K562 (cell line): ENCODE measurements at regions not wholly inside any gene's neighbourhood (a gene's known extent, or its start where the extent isn't known, plus 50 kb on each side); places are given as distances from the start of the nearest gene placed in this dataset.

ENCODE experiments used
- CBX5 ChIP-seq: IDR thresholded peaks from 2 replicates; pipeline ENCODE4 v1.6.1; 2014; ENCODE audit warnings: low read depth, borderline replicate concordance
- CREM ChIP-seq: IDR thresholded peaks from 2 replicates; pipeline ENCODE4 v1.6.1; 2014; ENCODE audit warnings: antibody characterized with exemption, low read depth
- DDX20 ChIP-seq: fragments of 450-650 bp; IDR thresholded peaks from 2 replicates; pipeline ENCODE4 v1.6.1; 2016; ENCODE audit warnings: missing genetic modification characterization, low read depth, mild to moderate bottlenecking, missing compliant biosample characterization, moderate library complexity
- HMG20B ChIP-seq: fragments of 250-450 bp; sonication (Bioruptor Pico); IDR thresholded peaks from 2 replicates; pipeline ENCODE4 v1.5.0; 2021; ENCODE audit warnings: mild to moderate bottlenecking
- JUNB ChIP-seq: fragments of 450-650 bp; formaldehyde crosslinking; conservative IDR thresholded peaks from 2 replicates; pipeline ENCODE4 v1.4.0; 2020; ENCODE audit warnings: mild to moderate bottlenecking
- MAFF ChIP-seq: IDR thresholded peaks from 2 replicates; pipeline ENCODE4 v1.6.1; 2012; ENCODE audit warnings: low read length, improper control_type of control experiment
- NCOA4 ChIP-seq: fragments of 450-650 bp; IDR thresholded peaks from 2 replicates; pipeline ENCODE4 v1.6.1; 2018; ENCODE audit warnings: mild to moderate bottlenecking; ENCODE audit not compliant: partially characterized antibody
- NR1H2 ChIP-seq: sonication (generic); formaldehyde crosslinking; IDR thresholded peaks from 2 replicates; pipeline ENCODE4 v1.4.0; 2020; ENCODE audit warnings: mild to moderate bottlenecking, missing genetic modification reagents
- RFX7 ChIP-seq: fragments of 250-450 bp; sonication (Bioruptor Pico); IDR thresholded peaks from 2 replicates; pipeline ENCODE4 v1.5.1; 2021; ENCODE audit warnings: mild to moderate bottlenecking
- SMAD1 ChIP-seq: fragments of 150-350 bp; IDR thresholded peaks from 2 replicates; pipeline ENCODE4 v1.6.1; 2014; ENCODE audit warnings: low read length, low read depth; ENCODE audit not compliant: partially characterized antibody
- SMARCA5 ChIP-seq: fragments of 450-650 bp; IDR thresholded peaks from 2 replicates; pipeline ENCODE4 v1.6.1; 2016
- ZKSCAN1 ChIP-seq: fragments of 150-350 bp; IDR thresholded peaks from 2 replicates; pipeline ENCODE4 v1.6.1; 2016; ENCODE audit warnings: low read depth, low read length
- ZNF134 ChIP-seq: fragments of 250-450 bp; sonication (Bioruptor Pico); conservative IDR thresholded peaks from 2 replicates; pipeline ENCODE4 v1.4.0; 2020
- ZNF445 ChIP-seq: fragments of 250-450 bp; sonication (Bioruptor Pico); IDR thresholded peaks from 2 replicates; pipeline ENCODE4 v1.4.0; 2020; ENCODE audit warnings: low read depth, mild to moderate bottlenecking, moderate library complexity
- ZNF551 ChIP-seq: fragments of 250-450 bp; sonication (Bioruptor Pico); IDR thresholded peaks from 2 replicates; pipeline ENCODE4 v1.5.0; 2021; ENCODE audit warnings: mild to moderate bottlenecking, moderate library complexity
- ZZZ3 ChIP-seq: fragments of 450-650 bp; IDR thresholded peaks from 2 replicates; pipeline ENCODE4 v1.6.1; 2016; ENCODE audit warnings: antibody characterized with exemption, mild to moderate bottlenecking, moderate library complexity
- TF ChIP-seq, protein P1 (sequence below), 2 experiments: fragments of 450-650 bp in 1 of 2; sonication (generic) in 1 of 2; formaldehyde crosslinking in 1 of 2; IDR thresholded peaks in 1 of 2; conservative IDR thresholded peaks in 1 of 2; 2 replicates each; pipeline versions ENCODE4 v1.6.1 to v1.8.1; 2016 to 2023; ENCODE audit warnings: mild to moderate bottlenecking in 2 of 2, moderate library complexity in 2 of 2, inconsistent platforms in 1 of 2, missing genetic modification reagents in 1 of 2
- TF ChIP-seq, protein P2 (sequence below): fragments of 450-650 bp; IDR thresholded peaks from 2 replicates; pipeline ENCODE4 v1.7.1; 2018; ENCODE audit warnings: mild to moderate bottlenecking, low read depth; ENCODE audit not compliant: partially characterized antibody
- TF ChIP-seq, protein P3 (sequence below), 2 experiments: IDR thresholded peaks; 2 replicates each; pipeline ENCODE4 v1.6.1; 2012; ENCODE audit warnings: improper control_type of control experiment in 2 of 2, low read depth in 2 of 2, low read length in 2 of 2, borderline replicate concordance in 1 of 2

DNA sequence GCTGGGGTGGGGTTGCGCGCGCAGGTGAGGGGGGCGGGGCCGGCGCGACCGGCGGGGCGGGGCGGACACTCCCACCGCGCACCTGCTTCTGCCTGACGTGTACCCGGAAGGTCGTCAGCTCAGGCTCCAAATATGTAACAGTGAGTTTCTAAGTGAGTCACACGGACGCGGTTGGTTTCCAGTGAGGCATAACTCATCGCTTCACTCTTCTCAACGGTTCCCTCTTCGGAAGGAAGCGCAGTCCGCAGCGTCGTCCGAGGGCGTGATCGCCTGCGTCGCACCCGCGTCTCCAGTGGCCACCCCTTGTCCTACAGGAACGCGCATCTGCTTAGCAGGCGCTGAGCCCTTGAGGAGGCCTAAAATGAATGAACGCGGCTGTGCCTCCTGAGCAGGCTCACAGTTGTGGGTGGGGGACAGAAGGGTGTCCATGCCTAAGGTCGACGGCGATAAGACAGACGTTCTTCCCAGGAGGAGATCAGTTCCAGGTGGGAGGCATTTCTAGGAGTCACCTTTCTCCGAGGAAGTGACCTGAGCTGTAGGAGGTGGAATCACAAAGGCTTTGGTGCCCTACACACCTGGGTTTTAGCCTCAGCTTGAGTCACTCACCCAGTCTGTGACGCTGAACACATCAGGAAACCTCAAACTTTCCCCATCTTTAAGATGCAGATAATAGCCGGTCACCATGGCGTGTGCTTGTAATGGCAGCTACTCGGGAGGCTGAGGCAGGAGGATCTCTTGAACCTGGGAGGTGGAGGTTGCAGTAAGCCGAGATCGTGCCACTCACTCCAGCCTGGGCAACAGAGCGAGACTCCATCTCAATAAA is 50.9 kb upstream of the EZR start (continued):
- TF ChIP-seq JUNB (CRISPR knock-in tag) (no peak), ZZZ3 (no peak), DDX20 (no peak), ZKSCAN1 (peak; percentile 43; the same call in 1 of the 2 replicates), ZNF551 (CRISPR knock-in tag) (no peak), ZNF134 (CRISPR knock-in tag) (0 out of 2 replicates have a peak, but pooled peaks have one; percentile 11), NR1H2 (CRISPR knock-in tag) (peak; percentile 49; the same call in 1 of the 2 replicates), HMG20B (CRISPR knock-in tag) (no peak), SMARCA5 (peak; percentile 88), SMAD1 (no peak), CBX5 (peak; percentile 84; the same call in 1 of the 2 replicates), ZNF445 (no peak), NCOA4 (no peak), MAFF (no peak), RFX7 (CRISPR knock-in tag) (no peak), CREM (peak; percentile 92)
- TF ChIP-seq, protein P1, sequence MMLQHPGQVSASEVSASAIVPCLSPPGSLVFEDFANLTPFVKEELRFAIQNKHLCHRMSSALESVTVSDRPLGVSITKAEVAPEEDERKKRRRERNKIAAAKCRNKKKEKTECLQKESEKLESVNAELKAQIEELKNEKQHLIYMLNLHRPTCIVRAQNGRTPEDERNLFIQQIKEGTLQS (IDR thresholded peaks at IDR 0.05), result peak; percentile 90
- TF ChIP-seq, protein P1 (CRISPR knock-in tag; conservative IDR thresholded peaks at IDR 0.05), result peak; percentile 27; the same call in 1 of the 2 replicates
- TF ChIP-seq, protein P2, sequence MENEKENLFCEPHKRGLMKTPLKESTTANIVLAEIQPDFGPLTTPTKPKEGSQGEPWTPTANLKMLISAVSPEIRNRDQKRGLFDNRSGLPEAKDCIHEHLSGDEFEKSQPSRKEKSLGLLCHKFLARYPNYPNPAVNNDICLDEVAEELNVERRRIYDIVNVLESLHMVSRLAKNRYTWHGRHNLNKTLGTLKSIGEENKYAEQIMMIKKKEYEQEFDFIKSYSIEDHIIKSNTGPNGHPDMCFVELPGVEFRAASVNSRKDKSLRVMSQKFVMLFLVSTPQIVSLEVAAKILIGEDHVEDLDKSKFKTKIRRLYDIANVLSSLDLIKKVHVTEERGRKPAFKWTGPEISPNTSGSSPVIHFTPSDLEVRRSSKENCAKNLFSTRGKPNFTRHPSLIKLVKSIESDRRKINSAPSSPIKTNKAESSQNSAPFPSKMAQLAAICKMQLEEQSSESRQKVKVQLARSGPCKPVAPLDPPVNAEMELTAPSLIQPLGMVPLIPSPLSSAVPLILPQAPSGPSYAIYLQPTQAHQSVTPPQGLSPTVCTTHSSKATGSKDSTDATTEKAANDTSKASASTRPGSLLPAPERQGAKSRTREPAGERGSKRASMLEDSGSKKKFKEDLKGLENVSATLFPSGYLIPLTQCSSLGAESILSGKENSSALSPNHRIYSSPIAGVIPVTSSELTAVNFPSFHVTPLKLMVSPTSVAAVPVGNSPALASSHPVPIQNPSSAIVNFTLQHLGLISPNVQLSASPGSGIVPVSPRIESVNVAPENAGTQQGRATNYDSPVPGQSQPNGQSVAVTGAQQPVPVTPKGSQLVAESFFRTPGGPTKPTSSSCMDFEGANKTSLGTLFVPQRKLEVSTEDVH, result no peak
- TF ChIP-seq, protein P3, sequence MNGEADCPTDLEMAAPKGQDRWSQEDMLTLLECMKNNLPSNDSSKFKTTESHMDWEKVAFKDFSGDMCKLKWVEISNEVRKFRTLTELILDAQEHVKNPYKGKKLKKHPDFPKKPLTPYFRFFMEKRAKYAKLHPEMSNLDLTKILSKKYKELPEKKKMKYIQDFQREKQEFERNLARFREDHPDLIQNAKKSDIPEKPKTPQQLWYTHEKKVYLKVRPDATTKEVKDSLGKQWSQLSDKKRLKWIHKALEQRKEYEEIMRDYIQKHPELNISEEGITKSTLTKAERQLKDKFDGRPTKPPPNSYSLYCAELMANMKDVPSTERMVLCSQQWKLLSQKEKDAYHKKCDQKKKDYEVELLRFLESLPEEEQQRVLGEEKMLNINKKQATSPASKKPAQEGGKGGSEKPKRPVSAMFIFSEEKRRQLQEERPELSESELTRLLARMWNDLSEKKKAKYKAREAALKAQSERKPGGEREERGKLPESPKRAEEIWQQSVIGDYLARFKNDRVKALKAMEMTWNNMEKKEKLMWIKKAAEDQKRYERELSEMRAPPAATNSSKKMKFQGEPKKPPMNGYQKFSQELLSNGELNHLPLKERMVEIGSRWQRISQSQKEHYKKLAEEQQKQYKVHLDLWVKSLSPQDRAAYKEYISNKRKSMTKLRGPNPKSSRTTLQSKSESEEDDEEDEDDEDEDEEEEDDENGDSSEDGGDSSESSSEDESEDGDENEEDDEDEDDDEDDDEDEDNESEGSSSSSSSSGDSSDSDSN (IDR thresholded peaks at IDR 0.05; ENCODE audit: borderline replicate concordance in 1 of 2, low read depth in 2 of 2, low read length in 2 of 2), result peak; percentile 90 to 94; a peak in 3 of 4 replicates
